ENCODE measurements at regions not wholly inside any gene's neighbourhood (a gene's known extent, or its start where the extent isn't known, plus 50 kb on each side); places are given as distances from the start of the nearest gene placed in this dataset.
"Not testable (repeated sequence)": the region's sequence is repeated elsewhere in the genome, so short reads cannot be mapped to it uniquely, and the experiment has no call there.

GRCh38 chr3:19825193-19825592, 108.8 kb downstream of the EFHB start:
- DNase-seq (ENCODE audit: low read depth in 1 of 2, low spot score in 2 of 2): no peak
- no peaks in the 10 kb centered on the region for H3K4me1 ChIP-seq (replicated peaks)
- H3K27me3 ChIP-seq (replicated peaks): no peaks in the 10 kb centered on the region
- no peak overlapping the region for H3K4me3 ChIP-seq
- no peaks in the 10 kb centered on the region for H3K9me3 ChIP-seq (replicated peaks)
- H3K36me3 ChIP-seq: no peaks in the 10 kb centered on the region
- no peak overlapping the region for H3K27ac ChIP-seq

GRCh38 chr3:19822805-19823204, 111.2 kb downstream of the EFHB start:
- Histone ChIP-seq H3K4me3 (no peak overlapping the region), H3K27ac (no peak overlapping the region), H3K9me3 (replicated peaks) (no peaks in the 10 kb centered on the region), H3K4me1 (replicated peaks) (no peaks in the 10 kb centered on the region), H3K36me3 (no peaks in the 10 kb centered on the region), H3K27me3 (replicated peaks) (no peaks in the 10 kb centered on the region)
- no peak for DNase-seq (ENCODE audit: low read depth in 1 of 2, low spot score in 2 of 2)

GRCh38 chr3:19816631-19817030, 117.4 kb downstream of the EFHB start:
- H3K27me3 ChIP-seq (replicated peaks): no peaks in the 10 kb centered on the region
- H3K27ac ChIP-seq: no peak overlapping the region
- no peak for DNase-seq (ENCODE audit: low read depth in 1 of 2, low spot score in 2 of 2)
- H3K4me1 ChIP-seq (replicated peaks): no peaks in the 10 kb centered on the region
- no peak overlapping the region for H3K4me3 ChIP-seq
- no peaks in the 10 kb centered on the region for H3K9me3 ChIP-seq (replicated peaks)
- no peaks in the 10 kb centered on the region for H3K36me3 ChIP-seq

GRCh38 chr3:19815805-19816204, 118.2 kb downstream of the EFHB start:
- DNase-seq (ENCODE audit: low read depth in 1 of 2, low spot score in 2 of 2): no peak
- Histone ChIP-seq H3K36me3 (no peaks in the 10 kb centered on the region), H3K27ac (no peak overlapping the region), H3K27me3 (replicated peaks) (no peaks in the 10 kb centered on the region), H3K4me1 (replicated peaks) (no peaks in the 10 kb centered on the region), H3K9me3 (replicated peaks) (no peaks in the 10 kb centered on the region), H3K4me3 (no peak overlapping the region)

GRCh38 chr3:19813743-19814142, 120.3 kb downstream of the EFHB start:
- H3K27me3 ChIP-seq (replicated peaks); H3K9me3 ChIP-seq (replicated peaks); H3K36me3 ChIP-seq; H3K4me1 ChIP-seq (replicated peaks); H3K4me3 ChIP-seq; H3K27ac ChIP-seq; DNase-seq (ENCODE audit: low read depth in 1 of 2, low spot score in 2 of 2): not testable (repeated sequence)

- H3K36me3 ChIP-seq: no peaks in the 10 kb centered on the region
- H3K27me3 ChIP-seq (replicated peaks): no peaks in the 10 kb centered on the region
- no peaks in the 10 kb centered on the region for H3K4me1 ChIP-seq (replicated peaks)
- no peak overlapping the region for H3K27ac ChIP-seq
- H3K4me3 ChIP-seq: no peak overlapping the region
- DNase-seq (ENCODE audit: low read depth in 1 of 2, low spot score in 2 of 2): no peak
- no peaks in the 10 kb centered on the region for H3K9me3 ChIP-seq (replicated peaks)
Measured at GRCh38 chr3:19811689-19812088, 122.3 kb downstream of the EFHB start.

- Histone ChIP-seq H3K4me3 (no peak overlapping the region), H3K9me3 (replicated peaks) (no peaks in the 10 kb centered on the region), H3K4me1 (replicated peaks) (no peaks in the 10 kb centered on the region)
Measured at GRCh38 chr3:19808834-19809233, 125.2 kb downstream of the EFHB start.

GRCh38 chr3:19799887-19800286, 134.1 kb downstream of the EFHB start:
- Histone ChIP-seq H3K27me3 (replicated peaks) (no peaks in the 10 kb centered on the region), H3K4me3 (no peak overlapping the region), H3K9me3 (replicated peaks) (no peaks in the 10 kb centered on the region), H3K4me1 (replicated peaks) (no peaks in the 10 kb centered on the region), H3K27ac (no peak overlapping the region), H3K36me3 (no peaks in the 10 kb centered on the region)
- no peak for DNase-seq (ENCODE audit: low read depth in 1 of 2, low spot score in 2 of 2)

More at GRCh38 chr3:19808834-19809233, 125.2 kb downstream of the EFHB start:
- Histone ChIP-seq H3K36me3 (no peaks in the 10 kb centered on the region), H3K27me3 (replicated peaks) (no peaks in the 10 kb centered on the region), H3K27ac (no peak overlapping the region)
- DNase-seq (ENCODE audit: low read depth in 1 of 2, low spot score in 2 of 2): no peak

GRCh38 chr3:19799115-19799514, 134.9 kb downstream of the EFHB start:
- H3K9me3 ChIP-seq (replicated peaks): no peaks in the 10 kb centered on the region
- H3K27ac ChIP-seq: no peak overlapping the region
- no peak for DNase-seq (ENCODE audit: low read depth in 1 of 2, low spot score in 2 of 2)
- no peaks in the 10 kb centered on the region for H3K27me3 ChIP-seq (replicated peaks)
- no peak overlapping the region for H3K4me3 ChIP-seq
- H3K4me1 ChIP-seq (replicated peaks): no peaks in the 10 kb centered on the region
- no peaks in the 10 kb centered on the region for H3K36me3 ChIP-seq

- no peaks in the 10 kb centered on the region for H3K36me3 ChIP-seq
- no peak for DNase-seq (ENCODE audit: low read depth in 1 of 2, low spot score in 2 of 2)
- H3K27me3 ChIP-seq (replicated peaks): no peaks in the 10 kb centered on the region
- no peaks in the 10 kb centered on the region for H3K9me3 ChIP-seq (replicated peaks)
- H3K4me1 ChIP-seq (replicated peaks): no peaks in the 10 kb centered on the region
- H3K4me3 ChIP-seq: no peak overlapping the region
- H3K27ac ChIP-seq: no peak overlapping the region
Measured at GRCh38 chr3:19798324-19798723, 135.7 kb downstream of the EFHB start.

- H3K4me1 ChIP-seq (replicated peaks): no peaks in the 10 kb centered on the region
- no peak for DNase-seq (ENCODE audit: low read depth in 1 of 2, low spot score in 2 of 2)
- 0 out of 2 replicates have a peak, but pooled peaks cover 2% of the 10 kb centered on the region for H3K9me3 ChIP-seq (replicated peaks)
- H3K36me3 ChIP-seq: no peaks in the 10 kb centered on the region
- H3K27ac ChIP-seq: no peak overlapping the region
- no peaks in the 10 kb centered on the region for H3K27me3 ChIP-seq (replicated peaks)
- no peak overlapping the region for H3K4me3 ChIP-seq
Measured at GRCh38 chr3:19792388-19792787, 141.6 kb downstream of the EFHB start.

GRCh38 chr3:19775765-19776164, 158.3 kb downstream of the EFHB start:
- no peak for DNase-seq (ENCODE audit: low read depth in 1 of 2, low spot score in 2 of 2)
- Histone ChIP-seq H3K4me1 (replicated peaks) (no peaks in the 10 kb centered on the region), H3K27ac (no peak overlapping the region), H3K9me3 (replicated peaks) (no peaks in the 10 kb centered on the region), H3K36me3 (no peaks in the 10 kb centered on the region), H3K4me3 (no peak overlapping the region), H3K27me3 (replicated peaks) (no peaks in the 10 kb centered on the region)

GRCh38 chr3:19769694-19770093, 164.3 kb downstream of the EFHB start:
- Histone ChIP-seq H3K27ac (no peak overlapping the region), H3K36me3 (no peaks in the 10 kb centered on the region), H3K4me3 (no peak overlapping the region), H3K27me3 (replicated peaks) (no peaks in the 10 kb centered on the region), H3K4me1 (replicated peaks) (no peaks in the 10 kb centered on the region), H3K9me3 (replicated peaks) (no peaks in the 10 kb centered on the region)
- no peak for DNase-seq (ENCODE audit: low read depth in 1 of 2, low spot score in 2 of 2)

GRCh38 chr3:19765954-19766353, 168.1 kb downstream of the EFHB start:
- Histone ChIP-seq H3K27me3 (replicated peaks) (no peaks in the 10 kb centered on the region), H3K9me3 (replicated peaks) (no peaks in the 10 kb centered on the region), H3K36me3 (no peaks in the 10 kb centered on the region), H3K27ac (no peak overlapping the region), H3K4me1 (replicated peaks) (no peaks in the 10 kb centered on the region), H3K4me3 (no peak overlapping the region)
- DNase-seq (ENCODE audit: low read depth in 1 of 2, low spot score in 2 of 2): no peak

GRCh38 chr3:19757773-19758172, 176.2 kb downstream of the EFHB start:
- no peak overlapping the region for H3K27ac ChIP-seq
- no peaks in the 10 kb centered on the region for H3K4me1 ChIP-seq (replicated peaks)
- H3K9me3 ChIP-seq (replicated peaks): no peaks in the 10 kb centered on the region
- DNase-seq (ENCODE audit: low read depth in 1 of 2, low spot score in 2 of 2): peak in 1 of 2 experiments; percentile 19
- H3K4me3 ChIP-seq: no peak overlapping the region
- H3K27me3 ChIP-seq (replicated peaks): no peaks in the 10 kb centered on the region
- no peaks in the 10 kb centered on the region for H3K36me3 ChIP-seq

All from SJSA1 (cell line).